NOMO-1 treated with dmso at 0.1 percent for 144 hours (cell line): ENCODE measurements at regions not wholly inside any gene's neighbourhood (a gene's known extent, or its start where the extent isn't known, plus 50 kb on each side); places are given as distances from the start of the nearest gene placed in this dataset.

Source experiments
- DNase-seq: peaks from one replicate; lab custom pipeline; 2025; ENCODE audit not compliant: unreplicated experiment; lab: John Stamatoyannopoulos, UW

GRCh38 chr1:90782046-90782445 is 64.9 kb upstream of the BARHL2 start:
- DNase-seq = no peak

- DNase-seq = no peak
Observed at GRCh38 chr1:90781534-90781933, 64.4 kb upstream of the BARHL2 start.

- no peak for DNase-seq
Observed at GRCh38 chr1:90780981-90781380, 63.9 kb upstream of the BARHL2 start.

- no peak for DNase-seq
Observed at GRCh38 chr1:90779573-90779972, 62.5 kb upstream of the BARHL2 start.

- no peak for DNase-seq
Observed at GRCh38 chr1:90778486-90778885, 61.4 kb upstream of the BARHL2 start.

GRCh38 chr1:90773812-90774211 is 56.7 kb upstream of the BARHL2 start:
- DNase-seq = no peak

GRCh38 chr1:90768826-90769225 is 51.7 kb upstream of the BARHL2 start:
- no peak for DNase-seq

GRCh38 chr1:90768098-90768497 is 51.0 kb upstream of the BARHL2 start:
- DNase-seq = no peak
